ENCODE measurements at regions not wholly inside any gene's neighbourhood (a gene's known extent, or its start where the extent isn't known, plus 50 kb on each side); places are given as distances from the start of the nearest gene placed in this dataset.

GRCh38 chr3:157695103-157695502 lies 191.9 kb upstream of the VEPH1 start (continued):
- TF ChIP-seq REST (IDR thresholded peaks at IDR 0.05): no peak
- TF ChIP-seq E2F6 (IDR thresholded peaks at IDR 0.05; ENCODE audit: borderline replicate concordance, low read depth): no peak

GRCh38 chr3:157693762-157694161 lies 190.5 kb upstream of the VEPH1 start:
- ChIA-PET POLR2A (no interaction called here), CTCF (interaction anchor here (0.6 kb wide), 1 partner anchor 411 kb away, joined by 3 read pairs; no protein-coding TSS in a partner anchor)
- 0% methylated on average over 1 of the region's 1 CpG for WGBS (ENCODE audit: missing lambda C conversion rate)
- H3K4me2 ChIP-seq: no peak overlapping the region
- no peak for TF ChIP-seq POLR2AphosphoS2 (conservative IDR thresholded peaks at IDR 0.05; ENCODE audit: low read length)
- TF ChIP-seq KDM1A (IDR thresholded peaks at IDR 0.05; ENCODE audit: low read depth): no peak
- no peak for TF ChIP-seq JUNB (IDR thresholded peaks at IDR 0.05)
- TF ChIP-seq E2F6 (IDR thresholded peaks at IDR 0.05; ENCODE audit: borderline replicate concordance, low read depth): no peak
- no peak for TF ChIP-seq ESRRA (IDR thresholded peaks at IDR 0.05; ENCODE audit: borderline replicate concordance, low read length)
- no peak for TF ChIP-seq BHLHE40 (IDR thresholded peaks at IDR 0.05; ENCODE audit: low read depth, low read length)
- no peak for TF ChIP-seq USF2 (IDR thresholded peaks at IDR 0.05)
- TF ChIP-seq MAZ (IDR thresholded peaks at IDR 0.05; ENCODE audit: borderline replicate concordance, low read depth, low read length): no peak
- TF ChIP-seq HMGXB4 (CRISPR knock-in tag; IDR thresholded peaks at IDR 0.05; ENCODE audit: borderline replicate concordance): no peak
- TF ChIP-seq FOSL2 (IDR thresholded peaks at IDR 0.05): no peak
- TF ChIP-seq FOSL2 (CRISPR knock-in tag; IDR thresholded peaks at IDR 0.05): no peak
- TF ChIP-seq RARB (CRISPR knock-in tag; IDR thresholded peaks at IDR 0.05): no peak
- no peak for TF ChIP-seq NPAS2 (CRISPR knock-in tag; IDR thresholded peaks at IDR 0.05; ENCODE audit: borderline replicate concordance)
- TF ChIP-seq RCOR1 (IDR thresholded peaks at IDR 0.05; ENCODE audit: low read depth, low read length): no peak
- TF ChIP-seq GATA3 (IDR thresholded peaks at IDR 0.05; ENCODE audit: borderline replicate concordance): no peak
- TF ChIP-seq EHF (CRISPR knock-in tag; IDR thresholded peaks at IDR 0.05): no peak
- no peak for TF ChIP-seq TP53 (CRISPR knock-in tag; IDR thresholded peaks at IDR 0.05)
- no peak for TF ChIP-seq MAFK (IDR thresholded peaks at IDR 0.05; ENCODE audit: partially characterized antibody)
- DNase-seq (ENCODE audit: low read depth in 1 of 2, low spot score in 1 of 2): no peak
- H3K4me3 ChIP-seq: no peak overlapping the region
- no peak for FAIRE-seq
- H3K9me3 ChIP-seq: no peaks in the 10 kb centered on the region
- no peak for ATAC-seq
- no peak overlapping the region for H3K27ac ChIP-seq
- no peaks in the 10 kb centered on the region for H3K4me1 ChIP-seq
